ENCODE measurements at regions not wholly inside any gene's neighbourhood (a gene's known extent, or its start where the extent isn't known, plus 50 kb on each side); places are given as distances from the start of the nearest gene placed in this dataset.

DNA sequence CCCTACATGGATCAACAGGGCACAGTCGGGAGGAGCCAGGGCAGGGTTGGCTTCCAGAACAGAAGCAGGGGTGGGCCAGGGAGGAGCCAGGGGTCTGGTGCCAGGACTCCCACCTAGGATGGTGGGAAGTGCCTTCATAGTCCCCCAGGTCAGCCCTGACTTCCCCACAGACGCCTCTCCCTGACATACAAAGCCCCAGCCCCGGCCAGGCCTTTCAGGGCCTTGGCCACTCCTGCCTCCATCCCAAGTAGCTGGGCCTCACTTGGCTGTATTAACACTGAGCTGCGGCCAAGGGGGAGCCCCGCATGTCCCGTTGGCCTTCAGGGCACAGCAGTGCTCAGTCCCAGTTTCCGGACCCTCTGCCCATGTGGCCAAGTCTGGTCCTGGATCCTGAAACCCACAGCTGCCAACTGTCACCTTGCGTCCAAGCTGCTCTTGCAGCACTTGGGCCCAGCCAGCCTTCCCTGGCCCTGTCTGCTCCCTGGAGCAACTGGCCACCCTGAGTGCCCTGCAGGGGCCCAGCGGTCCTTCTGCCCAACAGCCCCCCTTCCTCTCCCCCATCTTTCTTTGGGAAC is 627.8 kb downstream of the MATN1 start:
- DNase-seq = no peak
- no peaks in the 10 kb centered on the region for H3K27me3 ChIP-seq
- H3K9me3 ChIP-seq = no peaks in the 10 kb centered on the region
- TF ChIP-seq, protein P1, sequence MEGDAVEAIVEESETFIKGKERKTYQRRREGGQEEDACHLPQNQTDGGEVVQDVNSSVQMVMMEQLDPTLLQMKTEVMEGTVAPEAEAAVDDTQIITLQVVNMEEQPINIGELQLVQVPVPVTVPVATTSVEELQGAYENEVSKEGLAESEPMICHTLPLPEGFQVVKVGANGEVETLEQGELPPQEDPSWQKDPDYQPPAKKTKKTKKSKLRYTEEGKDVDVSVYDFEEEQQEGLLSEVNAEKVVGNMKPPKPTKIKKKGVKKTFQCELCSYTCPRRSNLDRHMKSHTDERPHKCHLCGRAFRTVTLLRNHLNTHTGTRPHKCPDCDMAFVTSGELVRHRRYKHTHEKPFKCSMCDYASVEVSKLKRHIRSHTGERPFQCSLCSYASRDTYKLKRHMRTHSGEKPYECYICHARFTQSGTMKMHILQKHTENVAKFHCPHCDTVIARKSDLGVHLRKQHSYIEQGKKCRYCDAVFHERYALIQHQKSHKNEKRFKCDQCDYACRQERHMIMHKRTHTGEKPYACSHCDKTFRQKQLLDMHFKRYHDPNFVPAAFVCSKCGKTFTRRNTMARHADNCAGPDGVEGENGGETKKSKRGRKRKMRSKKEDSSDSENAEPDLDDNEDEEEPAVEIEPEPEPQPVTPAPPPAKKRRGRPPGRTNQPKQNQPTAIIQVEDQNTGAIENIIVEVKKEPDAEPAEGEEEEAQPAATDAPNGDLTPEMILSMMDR (IDR thresholded peaks at IDR 0.05) = no peak
- no peak for TF ChIP-seq POLR2A (IDR thresholded peaks at IDR 0.05)
- no peak overlapping the region for H3K27ac ChIP-seq
- intact Hi-C loops (cut with DNase I) = no loop called here
- H3K4me1 ChIP-seq = no peaks in the 10 kb centered on the region
- 94 to 97% methylated on average over 5 to 6 of the region's 9 CpGs for WGBS, 2 donors
- H3K4me3 ChIP-seq (replicated peaks in 1 of 3) = no peak overlapping the region
- H3K36me3 ChIP-seq = no peaks in the 10 kb centered on the region

DNA sequence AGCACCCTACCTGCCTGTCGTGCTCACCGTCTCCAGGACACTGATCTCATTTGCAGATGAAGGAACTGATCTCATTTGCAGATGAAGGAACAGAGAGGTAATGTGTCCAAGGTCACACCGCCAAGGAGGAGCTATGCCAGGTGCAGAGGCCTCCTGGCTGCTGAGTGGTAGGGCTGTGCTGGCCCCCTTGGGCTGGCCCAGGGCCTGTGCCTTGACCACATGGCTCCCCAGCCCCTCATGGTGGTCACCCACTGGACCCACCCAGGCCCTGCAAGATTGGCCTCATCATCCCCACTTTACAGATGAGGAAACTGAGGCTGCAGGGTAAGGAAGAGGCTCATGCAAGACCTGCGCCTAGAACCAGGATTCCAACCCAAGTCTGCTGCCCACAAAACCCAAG is 628.3 kb downstream of the MATN1 start:
- Histone ChIP-seq H3K27me3 (no peaks in the 10 kb centered on the region), H3K9me3 (no peaks in the 10 kb centered on the region), H3K27ac (no peak overlapping the region), H3K4me1 (no peaks in the 10 kb centered on the region), H3K4me3 (replicated peaks in 1 of 3) (no peak overlapping the region), H3K36me3 (no peaks in the 10 kb centered on the region)
- TF ChIP-seq, protein P1 (IDR thresholded peaks at IDR 0.05) = no peak
- no peak for TF ChIP-seq POLR2A (IDR thresholded peaks at IDR 0.05)
- intact Hi-C loops (cut with DNase I) = no loop called here
- WGBS, 2 donors = 90 to 96% methylated on average over 3 to 4 of the region's 4 CpGs
- no peak for DNase-seq

DNA sequence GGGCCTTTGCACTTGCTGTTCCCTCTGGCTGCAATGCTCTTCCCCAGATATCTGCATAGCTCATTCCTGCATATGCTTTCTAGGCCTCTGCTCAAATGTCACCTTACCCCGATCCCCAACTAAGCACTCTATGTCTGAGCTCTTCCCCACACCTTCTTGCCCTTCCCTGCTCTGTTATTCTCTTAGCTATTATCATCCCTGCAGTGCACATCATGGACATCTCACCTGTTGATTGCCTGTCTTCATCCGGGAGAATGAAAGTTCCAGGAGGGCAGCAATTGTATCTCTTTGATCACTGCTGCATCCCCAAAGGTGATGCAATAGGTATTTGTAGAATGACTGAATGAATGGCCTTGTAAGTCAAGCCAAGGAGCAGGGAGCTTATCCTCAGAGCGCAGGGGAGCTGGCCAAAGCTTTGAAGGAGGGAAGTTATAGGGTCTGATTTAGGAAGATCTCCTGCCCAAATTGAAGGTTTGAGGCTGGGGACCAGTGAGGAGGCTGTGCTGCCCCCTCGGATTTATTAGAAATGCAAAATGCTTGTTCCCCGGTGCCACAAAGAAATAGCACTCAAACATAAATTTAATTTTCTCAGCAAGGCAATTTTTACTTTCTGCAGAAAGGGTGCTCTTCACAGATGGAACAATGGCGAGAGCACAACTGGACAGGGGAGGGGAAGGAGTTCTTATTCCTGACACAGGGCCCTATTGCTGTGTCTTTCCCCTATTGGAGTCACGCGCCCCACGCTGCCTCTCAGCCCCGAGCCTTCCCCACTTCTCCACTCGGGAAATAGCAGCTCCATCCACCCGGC is 631.1 kb downstream of the MATN1 start:
- Histone ChIP-seq H3K4me3 (replicated peaks in 1 of 3) (no peak overlapping the region), H3K4me1 (peaks cover 6 to 17% of the 10 kb centered on the region in 2 donors), H3K36me3 (no peaks in the 10 kb centered on the region), H3K9me3 (no peaks in the 10 kb centered on the region), H3K27ac (no peak overlapping the region), H3K27me3 (no peaks in the 10 kb centered on the region)
- no peak for TF ChIP-seq POLR2A (IDR thresholded peaks at IDR 0.05)
- TF ChIP-seq, protein P1 (IDR thresholded peaks at IDR 0.05) = no peak
- 93 to 96% methylated on average over 12 of the region's 12 CpGs for WGBS, 2 donors
- DNase-seq = no peak
- intact Hi-C loops (cut with DNase I) = no loop called here

DNA sequence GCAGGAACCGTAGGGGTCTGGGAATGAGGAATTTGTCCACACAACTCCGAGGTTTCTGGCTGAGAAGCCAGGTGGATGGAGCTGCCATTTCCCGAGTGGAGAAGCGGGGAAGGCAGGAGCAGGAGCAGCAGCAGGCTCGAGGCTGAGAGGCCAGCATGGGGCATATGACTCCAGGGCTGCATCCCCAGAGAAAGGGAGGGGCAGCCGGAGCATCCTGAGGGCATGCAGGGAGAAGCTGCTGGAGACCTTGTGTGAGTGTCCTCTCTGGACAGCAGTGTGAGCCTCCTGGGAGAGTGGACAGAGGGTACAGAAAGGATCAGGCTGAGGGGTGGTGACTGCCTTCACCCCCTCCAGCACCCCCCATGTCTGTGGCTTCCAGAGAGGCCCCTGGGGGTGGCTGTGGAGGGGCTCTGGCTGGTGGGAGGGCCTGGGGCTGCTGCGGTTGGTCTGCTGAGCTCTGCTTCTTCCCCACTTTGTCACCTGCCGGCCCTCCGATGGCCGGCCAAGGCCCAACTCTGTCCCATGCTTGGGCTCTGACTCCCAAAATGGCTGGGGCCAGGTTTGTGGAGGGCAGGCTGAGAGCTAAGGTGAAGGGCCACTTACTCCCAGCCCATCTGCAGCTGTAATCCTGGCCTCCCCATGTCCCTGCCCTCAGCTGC is 633.1 kb downstream of the MATN1 start:
- TF ChIP-seq, protein P1 (IDR thresholded peaks at IDR 0.05) = no peak
- no peak for TF ChIP-seq POLR2A (IDR thresholded peaks at IDR 0.05)
- no peak for DNase-seq
- H3K4me1 ChIP-seq = peaks cover 6 to 24% of the 10 kb centered on the region in 2 donors
- no peak overlapping the region for H3K4me3 ChIP-seq (replicated peaks in 1 of 3)
- intact Hi-C loops (cut with DNase I) = no loop called here
- no peaks in the 10 kb centered on the region for H3K9me3 ChIP-seq
- no peaks in the 10 kb centered on the region for H3K36me3 ChIP-seq
- WGBS, 2 donors = 79 to 80% methylated on average over 7 to 10 of the region's 10 CpGs
- no peak overlapping the region for H3K27ac ChIP-seq
- H3K27me3 ChIP-seq = no peaks in the 10 kb centered on the region

DNA sequence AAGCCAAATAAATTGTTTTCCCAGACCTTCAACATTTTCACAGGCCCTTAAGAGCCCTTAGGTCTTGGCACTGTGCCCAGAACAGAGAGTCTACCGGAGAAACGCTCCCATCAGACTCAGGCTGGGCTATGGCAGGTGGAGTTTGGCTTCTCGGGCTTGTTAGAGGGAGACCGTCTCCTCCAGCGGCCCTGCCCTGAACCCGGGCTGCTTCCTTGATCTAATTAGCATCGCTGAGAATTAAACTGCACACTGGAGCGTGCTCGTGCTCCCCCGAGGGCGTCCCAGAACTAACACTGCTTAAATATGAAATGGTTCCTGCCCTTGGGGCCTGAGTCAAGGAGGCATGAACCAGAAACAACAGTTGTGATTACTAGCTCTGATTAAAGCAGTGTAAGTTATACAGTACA is 634.4 kb downstream of the MATN1 start:
- Histone ChIP-seq H3K27me3 (no peaks in the 10 kb centered on the region), H3K4me1 (peaks cover 6 to 33% of the 10 kb centered on the region in 2 donors), H3K4me3 (replicated peaks in 1 of 3) (no peak overlapping the region), H3K27ac (no peak overlapping the region), H3K36me3 (no peaks in the 10 kb centered on the region), H3K9me3 (no peaks in the 10 kb centered on the region)
- no peak for TF ChIP-seq POLR2A (IDR thresholded peaks at IDR 0.05)
- TF ChIP-seq, protein P1 (IDR thresholded peaks at IDR 0.05) = no peak
- intact Hi-C loops (cut with DNase I) = loop anchor here (10.0 kb wide), 1 partner anchor 294 kb away; no protein-coding TSS in a partner anchor
- 9 to 10% methylated on average over 11 of the region's 11 CpGs for WGBS, 2 donors
- peak; percentile 91 to 92 for DNase-seq

Data from thyroid gland (tissue), 4 donors.